CD14-positive monocyte (primary cell): ENCODE measurements at regions not wholly inside any gene's neighbourhood (a gene's known extent, or its start where the extent isn't known, plus 50 kb on each side); places are given as distances from the start of the nearest gene placed in this dataset.

Source experiments
- DNase-seq, 3 donors: peaks; one replicate each; pipeline ENCODE4 v3.0.0-alpha.2; 2011 to 2022
- H2AFZ ChIP-seq: 2 replicates; pipeline ENCODE4 v1.6.0; 2012; ENCODE audit warnings: mild to moderate bottlenecking, low read depth, low read length, inconsistent platforms; ENCODE audit not compliant: insufficient read depth, poor library complexity, severe bottlenecking
- H3K27ac ChIP-seq, 2 donors: 1 replicate in 1 of 2; 2 replicates in 1 of 2; pipeline ENCODE4 v1.5.1; 2012 to 2013; ENCODE audit warnings: low read length in 2 of 2, control low read depth in 1 of 2, inconsistent platforms in 1 of 2, low read depth in 1 of 2, mild to moderate bottlenecking in 1 of 2
- H3K27me3 ChIP-seq, 2 donors: one replicate each; pipeline versions ENCODE4 v1.6.0 to v1.6.1; 2011 to 2013; ENCODE audit warnings: low read length in 2 of 2; ENCODE audit not compliant: control insufficient read depth in 2 of 2, insufficient read depth in 2 of 2
- H3K36me3 ChIP-seq, 2 donors: replicated peaks in 1 of 2; 1 replicate in 1 of 2; 2 replicates in 1 of 2; pipeline versions ENCODE4 v1.5.1 to v1.6.1; 2012 to 2013; ENCODE audit warnings: low read length in 2 of 2, control low read depth in 1 of 2, inconsistent platforms in 1 of 2, mild to moderate bottlenecking in 1 of 2; ENCODE audit not compliant: insufficient read depth in 2 of 2, control insufficient read depth in 1 of 2
- H3K4me1 ChIP-seq, 2 donors: 1 replicate in 1 of 2; 2 replicates in 1 of 2; pipeline versions ENCODE4 v1.5.1 to v1.6.1; 2012 to 2013; ENCODE audit warnings: low read length in 2 of 2, control low read depth in 1 of 2, inconsistent platforms in 1 of 2, mild to moderate bottlenecking in 1 of 2, moderate library complexity in 1 of 2; ENCODE audit not compliant: insufficient read depth in 2 of 2, control insufficient read depth in 1 of 2
- H3K4me2 ChIP-seq: replicated peaks from 2 replicates; pipeline ENCODE3; 2012; ENCODE audit warnings: low read length, moderate library complexity, mild to moderate bottlenecking; ENCODE audit not compliant: poor library complexity, severe bottlenecking; ENCODE audit errors: extremely low read depth
- H3K4me3 ChIP-seq, 3 experiments: fragments of 200-600 bp in 1 of 3; sonication (generic) in 1 of 3; replicated peaks in 1 of 3; 1 replicate in 2 of 3; 2 replicates in 1 of 3; pipeline ENCODE4 v1.5.1; 2011 to 2013; ENCODE audit warnings: low read length in 3 of 3, mild to moderate bottlenecking in 3 of 3, control low read depth in 2 of 3, low read depth in 2 of 3, inconsistent platforms in 1 of 3, moderate library complexity in 1 of 3
- H3K79me2 ChIP-seq: 2 replicates; pipeline ENCODE4 v1.6.0; 2012; ENCODE audit warnings: mild to moderate bottlenecking, control low read depth, inconsistent platforms, low read length, moderate library complexity; ENCODE audit not compliant: insufficient read depth
- H3K9ac ChIP-seq: 2 replicates; pipeline ENCODE4 v1.6.0; 2017; ENCODE audit warnings: low read length, mild to moderate bottlenecking; ENCODE audit not compliant: insufficient read depth, poor library complexity, severe bottlenecking
- H3K9me3 ChIP-seq, 2 donors: replicated peaks in 1 of 2; 1 replicate in 1 of 2; 2 replicates in 1 of 2; pipeline versions ENCODE4 v1.5.1 to v1.6.1; 2012 to 2013; ENCODE audit warnings: low read length in 2 of 2, control low read depth in 1 of 2; ENCODE audit not compliant: control insufficient read depth in 1 of 2, insufficient read depth in 1 of 2
- H4K20me1 ChIP-seq: 2 replicates; pipeline ENCODE4 v1.6.0; 2012; ENCODE audit warnings: mild to moderate bottlenecking, low read length, control low read depth, moderate library complexity; ENCODE audit not compliant: insufficient read depth
- H3K27ac Mint-ChIP-seq, 7 donors: one replicate each; pipeline ENCODE4 v1.8.0; 2020; ENCODE audit warnings: mild to moderate bottlenecking in 7 of 7, mixed read lengths in 7 of 7, moderate library complexity in 6 of 7, inconsistent platforms in 2 of 7
- H3K27me3 Mint-ChIP-seq, 3 donors: one replicate each; pipeline ENCODE4 v1.8.0; 2021 to 2022; ENCODE audit warnings: low read depth in 3 of 3, mild to moderate bottlenecking in 3 of 3, mixed read lengths in 3 of 3, moderate library complexity in 3 of 3, inconsistent platforms in 1 of 3
- H3K36me3 Mint-ChIP-seq, 2 donors: one replicate each; pipeline ENCODE4 v1.8.0; 2020; ENCODE audit warnings: mixed read lengths in 2 of 2, inconsistent platforms in 1 of 2, mild to moderate bottlenecking in 1 of 2
- H3K4me1 Mint-ChIP-seq: one replicate; pipeline ENCODE4 v1.8.0; 2020; ENCODE audit warnings: mild to moderate bottlenecking, mixed read lengths
- H3K4me3 Mint-ChIP-seq, 2 donors: one replicate each; pipeline ENCODE4 v1.8.0; 2020; ENCODE audit warnings: mild to moderate bottlenecking in 2 of 2, mixed read lengths in 2 of 2, moderate library complexity in 1 of 2
- H3K9me3 Mint-ChIP-seq, 7 donors: one replicate each; pipeline ENCODE4 v1.8.0; 2020 to 2022; ENCODE audit warnings: mixed read lengths in 7 of 7, mild to moderate bottlenecking in 6 of 7, moderate library complexity in 6 of 7, inconsistent platforms in 2 of 7
- CTCF ChIP-seq: fragments of 200-600 bp; IDR thresholded peaks from one replicate; pipeline ENCODE4 v1.8.0; 2022; ENCODE audit warnings: antibody characterized with exemption, mild to moderate bottlenecking
- WGBS: methylation state at CpG from one replicate; pipeline ENCODE4 v1.1.5; 2013; ENCODE audit warnings: missing lambda C conversion rate; ENCODE audit not compliant: insufficient coverage; 5-methylcytosine and 5-hydroxymethylcytosine counted together
- intact Hi-C, 2 donors: fragments of 100-400 bp; cut with micrococcal nuclease; formaldehyde crosslinking; loops; one replicate each; pipeline versions ENCODE4 v1.15.0 to v1.15.1; 2023

- no peak for TF ChIP-seq CTCF
Observed at GRCh38 chr18:28504066-28504465, 327.1 kb upstream of the CDH2 start.

DNA sequence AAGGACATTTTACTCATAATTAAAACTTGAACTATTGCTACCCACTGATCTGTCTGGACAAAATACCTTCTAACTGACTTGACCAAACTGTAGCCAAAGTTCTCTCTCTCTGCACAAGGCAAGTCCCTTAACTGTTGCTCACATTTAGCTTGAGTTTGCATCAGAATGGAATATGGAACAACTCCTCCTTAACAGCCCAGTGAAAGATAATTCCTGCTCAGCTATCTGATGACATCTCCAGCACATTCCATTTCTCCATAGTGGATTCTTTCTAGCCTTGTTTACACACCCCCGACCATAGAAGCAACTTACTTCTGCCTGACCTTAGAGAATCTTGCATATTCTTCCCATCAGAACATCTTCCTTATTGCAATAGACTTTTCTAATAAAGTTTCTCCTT lies 317.2 kb upstream of the CDH2 start:
- no peak for DNase-seq
- H3K4me1 ChIP-seq: no peaks in the 10 kb centered on the region
- H2AFZ ChIP-seq: no peak overlapping the region
- H3K36me3 ChIP-seq: no peaks in the 10 kb centered on the region
- H4K20me1 ChIP-seq: no peaks in the 10 kb centered on the region
- H3K9me3 ChIP-seq: no peaks in the 10 kb centered on the region
- Mint-ChIP-seq H3K27ac (no peak overlapping the region), H3K4me1 (no peaks in the 10 kb centered on the region), H3K4me3 (no peak overlapping the region), H3K9me3 (peaks cover 0 to 5% (median 4%) of the 10 kb centered on the region in 7 donors), H3K36me3 (no peaks in the 10 kb centered on the region), H3K27me3 (no peaks in the 10 kb centered on the region)
- H3K9ac ChIP-seq: no peak overlapping the region
- no peak overlapping the region for H3K27ac ChIP-seq
- intact Hi-C loops: no loop called here
- TF ChIP-seq CTCF: no peak
- H3K4me3 ChIP-seq: no peak overlapping the region
- no peak overlapping the region for H3K4me2 ChIP-seq
- H3K79me2 ChIP-seq: no peaks in the 10 kb centered on the region
- 88% methylated on average over 1 of the region's 1 CpG for WGBS
- H3K27me3 ChIP-seq: no peaks in the 10 kb centered on the region

More at GRCh38 chr18:28504066-28504465, 327.1 kb upstream of the CDH2 start:
- no peak for DNase-seq
- H3K27me3 ChIP-seq: no peaks in the 10 kb centered on the region
- H3K4me3 Mint-ChIP-seq: no peak overlapping the region
- H2AFZ ChIP-seq: no peak overlapping the region
- 83% methylated on average over 1 of the region's 4 CpGs for WGBS
- H3K4me3 ChIP-seq: no peak overlapping the region
- H4K20me1 ChIP-seq: no peaks in the 10 kb centered on the region
- H3K79me2 ChIP-seq: no peaks in the 10 kb centered on the region
- no peak overlapping the region for H3K27ac ChIP-seq
- H3K9ac ChIP-seq: no peak overlapping the region
- no peaks in the 10 kb centered on the region for H3K27me3 Mint-ChIP-seq
- no peaks in the 10 kb centered on the region for H3K36me3 Mint-ChIP-seq
- H3K4me1 ChIP-seq: no peaks in the 10 kb centered on the region
- no peaks in the 10 kb centered on the region for H3K9me3 ChIP-seq
- no peak overlapping the region for H3K4me2 ChIP-seq
- no peaks in the 10 kb centered on the region for H3K4me1 Mint-ChIP-seq
- intact Hi-C loops: no loop called here
- H3K36me3 ChIP-seq: no peaks in the 10 kb centered on the region
- no peak overlapping the region for H3K27ac Mint-ChIP-seq
- peaks cover 0 to 10% (median 0%) of the 10 kb centered on the region in 7 donors for H3K9me3 Mint-ChIP-seq
